Mononuclear cell (primary cell): ENCODE measurements at regions not wholly inside any gene's neighbourhood (a gene's known extent, or its start where the extent isn't known, plus 50 kb on each side); places are given as distances from the start of the nearest gene placed in this dataset.
A peak's percentile ranks its signal among the peaks of the same experiment; 100 is the strongest.

ENCODE experiments used
- H3K27me3 ChIP-seq: 2 replicates; pipeline ENCODE4 v1.6.0; 2011; ENCODE audit warnings: low read length, control low read depth; ENCODE audit not compliant: insufficient read depth
- H3K4me1 ChIP-seq: 2 replicates; pipeline ENCODE4 v1.5.1; 2011; ENCODE audit warnings: mild to moderate bottlenecking, low read length, control low read depth; ENCODE audit not compliant: insufficient read depth
- H3K4me3 ChIP-seq: 2 replicates; pipeline ENCODE4 v1.5.1; 2011; ENCODE audit warnings: mild to moderate bottlenecking, low read length, moderate library complexity
- H3K9me3 ChIP-seq: 2 replicates; pipeline ENCODE4 v1.5.1; 2011; ENCODE audit warnings: low read depth, mild to moderate bottlenecking, control low read depth, low read length

DNA sequence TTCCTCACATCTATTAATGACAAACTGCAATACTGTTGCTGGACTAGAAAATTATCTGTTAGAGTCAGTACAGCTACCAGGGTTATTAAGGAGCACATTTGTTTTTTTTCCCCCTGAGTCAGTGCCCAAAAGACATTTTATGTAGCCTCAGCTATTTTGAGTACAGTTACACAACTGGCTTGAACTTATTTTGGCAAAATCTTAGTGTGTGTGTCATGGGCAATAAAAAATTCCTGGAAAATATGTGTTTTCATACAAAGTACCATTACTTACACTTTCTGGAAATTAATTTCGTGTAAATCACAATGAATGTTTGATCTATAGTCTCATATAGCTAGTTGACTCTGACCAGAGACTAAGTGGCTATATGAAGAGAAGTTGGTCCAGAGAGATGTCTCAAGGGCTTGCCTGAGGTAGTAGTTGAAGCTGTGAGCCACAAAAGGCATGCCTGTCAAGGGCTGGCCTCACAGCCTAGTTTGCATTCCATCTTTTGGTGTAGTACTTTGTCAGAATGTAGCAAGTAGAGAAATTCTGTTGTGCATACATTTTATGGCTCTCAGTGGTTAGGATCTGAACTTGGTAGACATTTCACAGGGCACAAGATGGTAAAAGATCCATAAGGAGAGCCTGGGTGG is 283.4 kb downstream of the MTX2 start:
- Histone ChIP-seq H3K27me3 (peaks cover 73% of the 10 kb centered on the region), H3K4me3 (no peak overlapping the region), H3K9me3 (no peaks in the 10 kb centered on the region)

DNA sequence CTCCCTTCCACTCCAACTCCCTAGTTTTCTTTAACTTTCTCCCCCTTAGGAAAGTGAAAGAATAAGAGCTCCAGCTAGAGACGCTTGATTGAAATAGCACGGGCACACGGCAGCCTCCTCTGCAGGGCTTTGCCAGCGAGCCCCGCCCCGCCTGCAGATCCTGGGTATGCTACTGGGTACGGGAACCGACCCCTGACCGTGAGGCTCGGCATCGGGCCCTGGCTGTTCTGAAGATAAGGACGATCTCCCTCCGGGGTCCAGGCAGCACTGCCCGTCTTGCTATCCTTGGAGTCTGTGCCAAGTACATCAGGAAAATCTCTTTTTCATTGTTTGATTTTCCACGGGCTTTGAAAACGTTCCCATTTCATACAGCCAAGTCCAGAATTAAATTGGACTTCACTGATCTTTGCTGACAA is 284.5 kb downstream of the MTX2 start:
- peak overlapping the region; percentile 22 for H3K4me3 ChIP-seq
- peaks cover 10% of the 10 kb centered on the region for H3K4me1 ChIP-seq
- H3K9me3 ChIP-seq, result no peaks in the 10 kb centered on the region
- peaks cover 75% of the 10 kb centered on the region for H3K27me3 ChIP-seq

More for the DNA sequence above, 283.4 kb downstream of the MTX2 start:
- H3K4me1 ChIP-seq, result peaks cover 10% of the 10 kb centered on the region

DNA sequence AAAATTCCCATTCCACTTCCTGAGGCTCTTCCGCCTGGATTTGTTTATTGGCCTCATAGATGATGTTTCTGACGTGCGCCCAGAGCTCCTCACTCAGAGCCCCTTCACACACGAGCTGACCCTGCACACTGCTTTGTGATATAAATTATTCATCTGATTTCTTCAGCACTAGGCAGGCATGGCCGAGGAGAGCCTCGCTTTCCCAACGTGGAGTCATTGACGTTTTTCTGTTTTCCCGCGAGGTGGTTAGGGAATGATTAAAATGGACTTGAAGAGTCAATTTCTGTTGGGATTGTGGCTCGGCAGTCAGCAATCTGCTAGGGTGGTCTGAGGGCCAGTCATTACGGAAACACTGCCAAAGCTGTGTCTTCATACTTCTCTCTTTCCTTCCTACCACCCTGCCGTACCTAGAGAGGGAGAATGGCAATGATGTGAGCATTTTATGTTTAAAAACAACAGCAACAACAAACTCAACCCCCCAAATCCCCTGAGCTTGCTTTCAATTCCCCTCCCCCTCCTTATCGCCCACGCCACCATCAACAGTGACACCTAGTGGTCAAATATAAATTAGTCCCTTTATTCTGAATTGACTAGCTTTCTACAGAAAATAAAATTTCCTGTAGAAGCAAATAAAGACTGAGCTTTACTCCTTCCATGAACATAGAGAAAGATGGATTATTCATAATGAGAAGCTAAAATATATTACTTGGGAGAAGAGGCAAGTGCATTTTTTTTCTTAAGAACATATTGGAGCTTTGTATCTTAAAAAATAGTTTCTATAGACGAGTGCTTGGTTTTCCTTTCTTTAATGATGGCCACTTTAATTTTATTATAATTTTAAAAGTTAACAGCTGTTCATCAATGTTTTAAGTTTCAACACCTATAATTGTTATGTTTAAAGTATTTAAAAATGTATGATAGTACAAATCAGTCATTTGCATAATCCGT is 285.1 kb downstream of the MTX2 start:
- H3K27me3 ChIP-seq, result peaks cover 70% of the 10 kb centered on the region
- H3K4me1 ChIP-seq, result peaks cover 10% of the 10 kb centered on the region
- peak overlapping the region; percentile 22 for H3K4me3 ChIP-seq
- H3K9me3 ChIP-seq, result no peaks in the 10 kb centered on the region

GRCh38 chr2:176555112-176555511 is 285.9 kb downstream of the MTX2 start:
- no peaks in the 10 kb centered on the region for H3K9me3 ChIP-seq
- H3K4me3 ChIP-seq, result no peak overlapping the region
- H3K27me3 ChIP-seq, result peaks cover 65% of the 10 kb centered on the region
- peaks cover 10% of the 10 kb centered on the region for H3K4me1 ChIP-seq

GRCh38 chr2:176555781-176556180 is 286.5 kb downstream of the MTX2 start:
- Histone ChIP-seq H3K4me3 (no peak overlapping the region), H3K9me3 (no peaks in the 10 kb centered on the region), H3K4me1 (peaks cover 10% of the 10 kb centered on the region), H3K27me3 (peaks cover 58% of the 10 kb centered on the region)

DNA sequence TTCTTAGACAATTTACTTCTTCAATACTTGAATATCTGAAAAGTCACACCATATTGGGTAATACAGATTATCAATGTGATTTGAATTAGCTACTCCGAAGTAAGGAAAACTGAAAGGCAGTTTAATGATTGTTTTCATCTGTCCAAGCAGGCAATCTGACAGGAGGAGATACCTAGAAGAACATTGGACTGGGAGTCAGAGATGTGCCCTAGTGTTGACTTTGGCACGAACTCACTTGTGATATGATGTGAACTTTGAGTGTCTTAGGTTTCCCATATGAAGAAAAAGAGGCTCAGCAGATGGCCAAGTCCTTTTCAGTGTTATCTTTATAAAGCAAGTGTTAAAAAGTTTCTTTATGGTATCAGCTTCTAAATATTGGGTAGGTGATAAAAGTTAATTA is 287.1 kb downstream of the MTX2 start:
- no peak overlapping the region for H3K4me3 ChIP-seq
- H3K4me1 ChIP-seq, result peaks cover 10% of the 10 kb centered on the region
- peaks cover 52% of the 10 kb centered on the region for H3K27me3 ChIP-seq
- H3K9me3 ChIP-seq, result no peaks in the 10 kb centered on the region

DNA sequence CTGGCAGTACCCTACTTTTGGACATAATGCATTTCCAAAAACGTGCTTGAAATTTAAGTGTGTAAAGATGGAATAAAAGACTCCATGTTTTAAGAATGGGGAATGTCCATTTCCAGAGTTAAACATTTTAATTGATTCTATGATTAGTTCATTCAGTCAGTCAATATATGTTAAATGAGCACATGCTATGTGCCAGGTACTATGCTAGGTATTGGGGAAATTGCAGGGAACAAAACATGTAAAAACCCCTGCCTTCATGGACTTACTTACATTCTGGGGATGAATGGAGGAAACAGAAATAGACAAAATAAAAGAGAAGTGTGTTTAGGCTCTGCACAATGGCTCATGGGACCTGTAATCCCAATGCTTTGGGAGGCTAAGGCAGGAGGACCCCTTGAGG is 288.6 kb downstream of the MTX2 start:
- H3K4me3 ChIP-seq, result no peak overlapping the region
- no peaks in the 10 kb centered on the region for H3K9me3 ChIP-seq
- H3K27me3 ChIP-seq, result peaks cover 43% of the 10 kb centered on the region
- H3K4me1 ChIP-seq, result peaks cover 10% of the 10 kb centered on the region

- Histone ChIP-seq H3K4me3 (no peak overlapping the region), H3K27me3 (peaks cover 34% of the 10 kb centered on the region), H3K4me1 (peaks cover 8% of the 10 kb centered on the region), H3K9me3 (no peaks in the 10 kb centered on the region)
Measured at GRCh38 chr2:176558574-176559140, 289.4 kb downstream of the MTX2 start.

GRCh38 chr2:176560296-176560695 is 291.1 kb downstream of the MTX2 start:
- no peaks in the 10 kb centered on the region for H3K9me3 ChIP-seq
- no peaks in the 10 kb centered on the region for H3K4me1 ChIP-seq
- H3K27me3 ChIP-seq, result peaks cover 26% of the 10 kb centered on the region
- H3K4me3 ChIP-seq, result no peak overlapping the region

- no peak overlapping the region for H3K4me3 ChIP-seq
- H3K27me3 ChIP-seq, result peaks cover 16% of the 10 kb centered on the region
- no peaks in the 10 kb centered on the region for H3K4me1 ChIP-seq
- no peaks in the 10 kb centered on the region for H3K9me3 ChIP-seq
Measured at GRCh38 chr2:176561706-176562105, 292.5 kb downstream of the MTX2 start.

DNA sequence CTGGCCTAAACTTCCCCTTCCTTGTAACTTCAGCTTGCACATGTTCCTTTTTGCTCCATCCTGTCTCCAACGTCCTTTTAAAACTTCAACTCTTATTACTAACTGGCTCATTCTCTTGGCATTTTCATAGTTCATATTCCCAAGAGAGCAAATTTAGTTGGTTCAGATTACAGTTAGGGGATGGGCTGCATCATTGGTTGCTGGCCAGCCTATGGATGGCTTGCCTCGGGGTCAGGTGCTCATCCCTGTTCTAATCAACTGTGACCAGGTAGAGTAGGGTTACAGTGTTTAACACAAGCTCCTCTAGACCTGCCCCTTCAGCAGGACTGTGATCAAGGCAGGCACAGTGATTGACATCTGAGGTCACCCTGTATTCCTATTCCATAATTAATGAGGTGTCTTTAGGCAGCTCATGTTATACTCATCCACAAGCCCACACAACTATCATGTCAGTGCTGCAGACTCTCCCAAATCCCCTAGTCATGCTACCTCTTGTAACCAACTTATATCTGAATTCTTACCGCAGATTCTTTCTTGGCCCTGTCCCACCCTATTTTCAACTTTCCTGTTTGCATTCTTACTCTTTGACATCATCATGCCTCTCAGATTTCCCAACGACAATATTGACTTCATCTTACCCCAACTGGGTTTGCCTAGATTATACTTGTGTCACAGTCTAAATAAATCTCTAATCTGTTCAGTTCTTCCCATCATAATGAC is 293.3 kb downstream of the MTX2 start:
- Histone ChIP-seq H3K27me3 (peaks cover 10% of the 10 kb centered on the region), H3K4me1 (no peaks in the 10 kb centered on the region), H3K9me3 (no peaks in the 10 kb centered on the region), H3K4me3 (no peak overlapping the region)

- Histone ChIP-seq H3K9me3 (no peaks in the 10 kb centered on the region), H3K4me3 (no peak overlapping the region), H3K4me1 (no peaks in the 10 kb centered on the region), H3K27me3 (peaks cover 11% of the 10 kb centered on the region)
Measured at GRCh38 chr2:176565641-176566323, 296.5 kb downstream of the MTX2 start.

- peaks cover 11% of the 10 kb centered on the region for H3K27me3 ChIP-seq
- H3K4me3 ChIP-seq, result no peak overlapping the region
- no peaks in the 10 kb centered on the region for H3K4me1 ChIP-seq
- no peaks in the 10 kb centered on the region for H3K9me3 ChIP-seq
Measured at GRCh38 chr2:176566496-176566895, 297.3 kb downstream of the MTX2 start.

DNA sequence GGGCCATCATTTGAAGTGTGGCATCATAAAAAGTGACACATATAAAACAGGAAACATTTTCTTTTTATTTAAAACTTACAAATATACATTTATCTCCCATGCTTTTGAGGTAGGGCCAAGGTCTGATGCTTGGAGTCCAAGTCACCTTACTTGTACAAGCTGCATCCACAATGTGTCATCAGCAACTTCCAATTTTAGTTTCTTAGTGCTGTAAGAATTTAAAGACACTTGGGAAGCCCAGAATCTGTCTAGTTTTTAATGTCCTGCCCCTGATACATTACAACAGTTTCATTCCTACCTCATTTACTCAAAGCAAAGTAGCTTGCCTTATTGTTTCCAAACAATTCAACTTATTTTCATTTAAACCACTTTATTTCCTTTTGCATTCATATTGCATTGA is 297.7 kb downstream of the MTX2 start:
- Histone ChIP-seq H3K9me3 (no peaks in the 10 kb centered on the region), H3K4me3 (no peak overlapping the region), H3K4me1 (no peaks in the 10 kb centered on the region), H3K27me3 (peaks cover 11% of the 10 kb centered on the region)
